ENCODE measurements at regions not wholly inside any gene's neighbourhood (a gene's known extent, or its start where the extent isn't known, plus 50 kb on each side); places are given as distances from the start of the nearest gene placed in this dataset.

DNA sequence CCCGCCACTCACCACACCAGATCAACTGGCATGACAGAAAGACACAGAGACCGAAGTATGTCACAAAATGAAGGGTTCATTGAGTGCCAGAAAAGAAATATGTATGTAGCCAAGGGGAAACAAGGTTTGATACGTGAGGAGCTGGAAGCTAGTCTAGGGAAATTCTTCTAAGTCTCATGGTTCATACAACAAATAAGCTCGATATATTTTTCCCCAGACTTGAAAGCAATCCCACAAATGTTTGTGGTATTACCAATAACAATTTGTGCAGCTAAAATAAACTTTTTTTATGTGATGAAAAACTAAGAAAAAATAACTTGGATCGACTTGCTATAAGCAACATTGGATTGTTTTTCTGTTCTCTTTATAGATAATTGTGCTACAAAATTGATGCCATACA lies 777.0 kb downstream of the TSN start:
- TF ChIP-seq, protein P1, sequence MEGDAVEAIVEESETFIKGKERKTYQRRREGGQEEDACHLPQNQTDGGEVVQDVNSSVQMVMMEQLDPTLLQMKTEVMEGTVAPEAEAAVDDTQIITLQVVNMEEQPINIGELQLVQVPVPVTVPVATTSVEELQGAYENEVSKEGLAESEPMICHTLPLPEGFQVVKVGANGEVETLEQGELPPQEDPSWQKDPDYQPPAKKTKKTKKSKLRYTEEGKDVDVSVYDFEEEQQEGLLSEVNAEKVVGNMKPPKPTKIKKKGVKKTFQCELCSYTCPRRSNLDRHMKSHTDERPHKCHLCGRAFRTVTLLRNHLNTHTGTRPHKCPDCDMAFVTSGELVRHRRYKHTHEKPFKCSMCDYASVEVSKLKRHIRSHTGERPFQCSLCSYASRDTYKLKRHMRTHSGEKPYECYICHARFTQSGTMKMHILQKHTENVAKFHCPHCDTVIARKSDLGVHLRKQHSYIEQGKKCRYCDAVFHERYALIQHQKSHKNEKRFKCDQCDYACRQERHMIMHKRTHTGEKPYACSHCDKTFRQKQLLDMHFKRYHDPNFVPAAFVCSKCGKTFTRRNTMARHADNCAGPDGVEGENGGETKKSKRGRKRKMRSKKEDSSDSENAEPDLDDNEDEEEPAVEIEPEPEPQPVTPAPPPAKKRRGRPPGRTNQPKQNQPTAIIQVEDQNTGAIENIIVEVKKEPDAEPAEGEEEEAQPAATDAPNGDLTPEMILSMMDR (IDR thresholded peaks at IDR 0.05): no peak
- TF ChIP-seq EZH2phosphoT487 (IDR thresholded peaks at IDR 0.05): no peak

Measured in neural progenitor cell (in vitro differentiated cells).